ENCODE measurements at regions not wholly inside any gene's neighbourhood (a gene's known extent, or its start where the extent isn't known, plus 50 kb on each side); places are given as distances from the start of the nearest gene placed in this dataset.

DNA sequence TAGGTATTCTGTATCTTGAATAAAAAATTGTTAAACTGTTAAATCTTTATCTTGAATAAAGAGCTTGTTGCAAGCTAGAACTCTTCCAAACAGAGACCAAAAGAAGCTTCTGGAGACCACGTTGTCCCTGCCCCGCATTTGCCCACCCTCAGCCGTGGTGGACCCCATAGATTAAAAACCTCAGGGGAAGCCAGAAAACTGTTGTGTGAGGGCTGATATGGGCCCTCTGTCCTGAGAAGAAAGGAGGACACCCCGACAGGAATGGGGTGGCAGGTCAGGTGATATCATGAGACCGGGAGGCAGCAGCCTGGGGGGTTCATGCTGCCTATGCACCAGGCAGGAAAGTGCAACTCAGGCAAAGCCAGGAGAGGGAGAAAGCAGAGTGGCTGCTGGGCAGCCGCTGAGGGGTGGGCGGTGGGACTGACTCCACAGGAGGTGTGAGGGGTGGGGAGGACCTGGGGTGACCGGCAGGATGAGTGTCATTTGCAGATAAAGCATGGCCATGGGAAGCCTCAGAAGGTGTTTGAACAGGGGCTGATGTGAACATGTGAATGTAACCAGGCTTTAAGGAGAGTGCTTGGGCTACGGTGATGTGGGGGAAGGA, 147.8 kb downstream of the IRF8 start:
- DNase-seq: peak in 1 of 42 donors; percentile 19
- intact Hi-C loops (cut with DNase I): no loop called here

DNA sequence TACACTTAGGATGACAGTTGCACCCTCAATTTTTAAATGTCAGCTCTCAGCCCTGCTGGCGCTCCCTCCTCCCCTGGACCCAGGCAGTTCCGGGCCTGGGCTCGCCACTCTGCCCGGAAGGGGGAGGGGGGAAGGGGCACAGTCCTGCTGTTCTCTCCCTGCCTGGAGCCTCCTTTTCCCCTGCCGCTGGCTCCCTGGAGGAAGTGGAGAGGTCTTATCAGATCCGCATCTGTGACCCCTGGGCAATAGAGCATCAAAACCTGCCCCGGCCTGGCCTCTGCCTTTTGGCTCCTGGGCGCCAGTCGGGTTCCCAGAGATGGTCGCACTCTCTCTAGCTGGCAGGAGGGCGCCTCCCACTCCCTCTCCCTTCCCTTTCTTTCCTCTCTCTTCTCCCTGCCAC, 149.3 kb downstream of the IRF8 start:
- peak in 3 of 42 donors; percentile 23 to 44 (median 27) for DNase-seq

DNA sequence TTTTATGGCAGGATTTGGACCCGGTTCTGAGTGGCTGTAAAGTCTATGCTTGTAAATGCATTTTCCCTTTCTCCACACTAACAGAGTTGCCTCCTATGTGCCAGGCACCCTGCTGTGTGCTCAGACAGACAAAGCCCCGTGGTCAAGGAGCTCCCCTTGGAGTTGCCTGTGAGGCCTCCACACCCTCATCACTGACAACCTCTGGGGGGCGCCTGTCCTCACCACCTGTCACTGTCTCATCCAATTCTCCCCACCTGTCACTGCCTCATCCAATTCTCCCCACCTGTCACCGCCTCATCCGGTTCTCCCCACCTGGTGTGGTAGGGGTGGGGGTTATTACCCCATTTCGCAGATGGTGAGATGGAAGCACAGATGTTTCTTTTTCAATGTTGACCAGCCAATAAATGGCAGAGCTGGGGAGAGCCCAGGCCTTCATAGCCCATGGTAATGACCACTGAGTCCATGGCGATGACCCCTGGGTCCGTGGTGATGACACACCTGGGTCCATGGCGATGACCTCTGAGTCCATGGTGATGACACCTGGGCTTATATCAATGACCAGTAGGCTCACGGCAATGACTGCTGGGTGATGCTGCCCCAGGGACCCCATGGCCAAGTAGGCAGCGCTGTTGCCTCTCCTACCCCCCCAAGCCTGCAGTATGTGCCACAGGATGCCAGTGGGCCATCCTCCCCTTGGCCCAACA, 150.1 kb downstream of the IRF8 start:
- no peak for DNase-seq
- intact Hi-C loops (cut with DNase I): no loop called here

More for the DNA sequence above, 149.3 kb downstream of the IRF8 start:
- intact Hi-C loops (cut with DNase I): no loop called here

DNA sequence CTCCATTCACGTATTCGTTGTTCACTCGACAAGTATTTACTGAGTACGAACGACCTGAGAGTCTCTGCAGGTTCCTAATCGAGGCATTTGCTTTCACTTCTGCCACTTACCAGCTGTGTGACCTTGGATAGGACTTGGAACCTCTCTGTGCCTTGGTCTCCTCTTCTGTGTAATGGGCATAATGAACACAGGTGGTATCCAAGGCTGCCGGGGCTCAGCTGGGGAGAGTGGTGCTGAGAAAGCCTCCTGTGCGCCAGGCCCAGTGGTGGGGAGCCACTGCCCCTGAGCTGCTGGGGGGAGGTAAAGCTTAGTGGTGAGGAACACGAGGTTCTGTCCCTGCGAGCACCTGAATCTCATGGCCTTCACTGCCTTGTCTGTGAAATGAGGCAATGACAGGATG, 150.7 kb downstream of the IRF8 start:
- intact Hi-C loops (cut with DNase I): no loop called here
- DNase-seq: no peak

DNA sequence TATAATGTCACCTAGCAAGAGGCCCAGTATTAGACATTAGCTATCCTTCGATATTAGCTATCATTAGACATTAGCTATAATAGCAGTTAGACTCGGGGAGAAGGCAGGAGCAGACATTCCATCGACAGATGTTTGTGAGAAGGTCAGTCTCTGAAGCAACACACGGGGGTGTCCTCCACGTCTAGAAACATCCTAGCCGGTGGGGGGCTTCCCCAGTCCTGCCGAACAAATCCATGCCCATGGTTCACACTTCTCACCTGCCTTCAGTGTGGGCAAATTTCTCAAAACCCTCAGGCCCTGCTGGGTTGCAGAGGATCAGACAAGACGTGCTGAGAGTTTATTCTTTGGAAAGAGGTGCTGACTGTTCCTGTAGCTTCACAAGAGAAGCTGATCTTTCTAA, 151.1 kb downstream of the IRF8 start:
- DNase-seq: no peak

DNA sequence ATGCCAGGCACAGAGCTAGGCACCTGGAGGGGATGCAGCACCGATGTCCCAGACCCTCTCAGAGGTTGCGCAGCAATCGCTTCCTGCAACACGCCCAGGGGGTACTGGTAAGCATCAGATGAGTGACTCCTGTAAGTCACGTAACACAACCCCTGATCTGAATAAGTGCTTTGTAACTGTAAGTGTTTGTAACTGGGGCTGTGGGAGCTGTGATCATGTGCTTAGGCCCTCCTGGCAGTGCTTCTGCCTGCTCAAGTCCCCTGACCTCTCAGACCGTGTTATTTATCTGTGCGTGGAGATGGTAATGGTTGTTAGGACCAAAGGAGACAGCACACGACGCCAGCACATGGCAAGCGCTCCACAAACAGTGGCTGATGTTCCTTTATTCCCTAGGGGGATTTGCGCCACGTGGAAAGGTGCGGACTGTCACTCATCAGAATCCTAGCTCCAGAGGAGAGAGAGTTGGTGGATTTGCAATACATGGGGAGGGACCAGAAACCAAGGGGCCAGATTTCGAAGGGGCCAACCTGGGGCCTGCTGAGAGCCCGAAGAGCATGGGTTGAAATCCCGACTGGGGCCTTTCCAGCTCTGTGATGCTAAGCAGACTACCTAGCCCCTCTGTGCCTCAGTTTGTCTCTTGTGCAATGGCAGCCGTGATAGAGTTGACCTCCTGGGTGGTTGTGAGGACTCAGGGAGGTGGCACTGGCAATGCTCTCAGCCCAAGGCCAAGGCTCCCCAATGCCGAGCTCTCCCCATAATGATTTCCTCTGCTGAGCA, 151.8 kb downstream of the IRF8 start:
- intact Hi-C loops (cut with DNase I): no loop called here

More for the DNA sequence above, 151.1 kb downstream of the IRF8 start:
- intact Hi-C loops (cut with DNase I): no loop called here

DNA sequence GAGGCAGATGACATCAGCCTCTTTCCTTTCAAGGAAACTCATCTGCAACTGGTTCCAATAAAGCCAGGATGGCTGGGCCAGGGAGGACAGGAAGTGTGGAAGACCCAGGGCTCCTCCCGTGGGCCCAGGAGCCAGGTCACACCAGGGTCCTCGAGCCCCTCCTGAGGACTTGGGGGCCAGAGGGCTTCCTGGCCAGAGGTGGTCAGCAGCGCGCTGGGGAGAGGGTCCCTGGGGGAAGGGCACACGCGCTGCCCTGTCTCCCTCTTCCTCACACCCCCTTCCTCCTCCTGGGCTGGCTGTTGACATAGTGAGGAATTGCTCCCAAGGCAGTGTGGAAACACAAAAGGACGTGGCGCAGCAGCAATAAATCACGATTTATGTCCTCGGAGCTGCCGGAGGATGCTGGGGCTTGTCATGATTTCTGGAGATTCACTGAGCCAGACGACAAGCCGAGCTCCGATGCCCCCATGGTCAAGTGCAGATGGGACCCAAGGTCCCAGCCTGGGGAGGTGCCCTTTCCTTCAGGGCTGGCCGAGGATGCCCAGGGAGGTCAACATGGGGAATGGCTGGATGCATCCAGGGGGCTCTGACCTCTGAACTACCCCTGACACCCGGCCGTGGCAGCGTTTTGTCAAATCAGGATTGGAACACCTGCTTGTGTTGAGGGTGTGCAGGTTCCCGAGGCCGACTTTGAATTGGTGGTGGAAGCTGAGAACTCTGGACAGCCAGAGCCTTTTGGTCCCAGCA, 152.6 kb downstream of the IRF8 start:
- no peak for DNase-seq
- intact Hi-C loops (cut with DNase I): no loop called here

More for the DNA sequence above, 151.8 kb downstream of the IRF8 start:
- no peak for DNase-seq

DNA sequence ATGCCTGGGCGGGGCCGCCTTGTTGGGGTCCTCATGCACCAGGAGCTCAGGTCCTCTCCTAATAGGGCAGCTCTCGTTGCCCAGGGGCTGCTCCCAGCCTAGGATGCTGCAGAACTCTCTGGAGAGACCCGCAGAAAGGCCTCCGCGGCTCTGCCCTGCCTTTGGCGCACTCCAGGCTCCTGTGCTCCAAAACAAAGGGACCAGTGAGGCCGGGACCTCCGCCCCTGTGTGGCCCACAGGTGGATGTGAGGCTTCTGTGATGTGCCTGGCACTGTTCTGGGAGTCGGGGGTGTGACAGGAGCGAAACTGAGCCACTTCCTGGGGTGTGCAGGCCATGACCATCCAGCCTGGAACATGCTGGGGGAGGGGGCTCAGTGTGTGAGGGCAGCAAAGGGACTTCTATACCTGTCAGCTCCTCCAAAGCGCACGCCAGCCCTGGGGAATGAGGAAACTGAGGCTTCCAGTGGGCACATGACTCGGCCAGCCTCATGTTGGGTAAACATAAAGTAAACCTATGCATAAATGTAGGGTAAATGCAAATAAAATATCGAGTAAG, 153.2 kb downstream of the IRF8 start:
- DNase-seq: no peak
- intact Hi-C loops (cut with DNase I): no loop called here

DNA sequence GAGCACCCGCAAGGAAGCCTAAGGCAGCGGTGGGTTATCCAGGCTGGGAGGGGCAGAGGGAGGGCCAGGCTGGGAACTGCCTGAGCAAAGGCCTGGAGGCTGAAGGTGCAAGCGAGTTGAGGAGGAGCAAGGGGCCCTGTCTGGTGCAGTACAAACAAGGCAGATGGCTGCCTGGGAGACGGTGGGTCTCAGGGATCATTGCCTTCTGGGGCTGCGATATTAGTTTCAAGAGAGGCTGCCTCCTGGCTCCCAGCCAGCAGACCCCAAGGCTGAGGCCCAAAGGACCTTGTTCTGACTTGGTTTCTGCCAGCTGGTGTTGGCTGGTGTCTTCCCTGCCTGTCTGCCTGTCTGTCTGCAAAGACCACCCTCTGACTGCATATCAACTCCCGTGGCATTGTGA, 154.0 kb downstream of the IRF8 start:
- DNase-seq: no peak
- intact Hi-C loops (cut with DNase I): no loop called here

DNA sequence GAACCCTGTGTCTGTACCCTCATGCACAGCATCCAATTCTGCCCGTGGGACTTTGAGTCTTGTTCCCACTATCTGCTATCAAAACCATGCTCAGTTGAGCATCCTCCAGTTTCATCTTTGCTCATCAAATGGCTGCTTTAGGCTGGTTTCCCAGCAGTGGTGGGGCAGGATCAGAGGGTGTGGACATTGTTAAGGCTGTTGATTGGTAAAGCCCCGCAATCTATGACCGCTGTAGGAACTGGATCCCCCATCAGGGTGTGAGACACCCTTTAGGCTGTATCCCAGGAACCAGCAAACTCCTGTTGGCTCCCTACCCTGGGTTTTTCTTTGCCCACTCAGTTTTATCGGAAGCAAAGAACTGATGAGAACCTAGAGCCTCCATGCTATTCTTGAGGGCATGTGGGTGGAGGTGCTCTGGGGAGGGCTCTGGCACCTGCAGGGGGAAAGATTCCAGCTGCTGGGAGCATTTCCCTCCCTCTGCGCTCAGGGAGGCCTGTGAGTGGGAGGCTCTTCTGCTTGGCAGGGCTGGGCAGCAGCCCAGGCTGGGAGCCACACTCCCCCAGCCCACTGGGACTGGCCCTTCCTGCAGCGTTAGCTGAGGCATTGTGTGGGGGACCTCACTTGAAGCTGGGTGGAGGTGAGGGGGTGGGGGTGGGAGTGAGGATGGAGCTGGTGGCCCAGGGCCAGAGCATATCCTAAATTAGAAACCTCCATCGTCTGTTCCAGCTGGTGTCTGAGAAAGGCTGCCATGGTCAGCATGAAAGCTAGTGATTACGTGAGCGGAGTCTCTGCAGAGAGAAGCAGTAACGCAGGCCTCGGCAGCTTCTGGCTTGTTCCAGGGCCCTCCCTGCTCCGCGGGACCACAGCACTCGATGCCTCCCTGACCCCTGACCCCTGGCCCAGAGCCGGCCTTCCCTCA, 160.6 kb downstream of the IRF8 start:
- DNase-seq: peak in 20 of 42 donors; percentile 12 to 78 (median 40)
- intact Hi-C loops (cut with DNase I): no loop called here

DNA sequence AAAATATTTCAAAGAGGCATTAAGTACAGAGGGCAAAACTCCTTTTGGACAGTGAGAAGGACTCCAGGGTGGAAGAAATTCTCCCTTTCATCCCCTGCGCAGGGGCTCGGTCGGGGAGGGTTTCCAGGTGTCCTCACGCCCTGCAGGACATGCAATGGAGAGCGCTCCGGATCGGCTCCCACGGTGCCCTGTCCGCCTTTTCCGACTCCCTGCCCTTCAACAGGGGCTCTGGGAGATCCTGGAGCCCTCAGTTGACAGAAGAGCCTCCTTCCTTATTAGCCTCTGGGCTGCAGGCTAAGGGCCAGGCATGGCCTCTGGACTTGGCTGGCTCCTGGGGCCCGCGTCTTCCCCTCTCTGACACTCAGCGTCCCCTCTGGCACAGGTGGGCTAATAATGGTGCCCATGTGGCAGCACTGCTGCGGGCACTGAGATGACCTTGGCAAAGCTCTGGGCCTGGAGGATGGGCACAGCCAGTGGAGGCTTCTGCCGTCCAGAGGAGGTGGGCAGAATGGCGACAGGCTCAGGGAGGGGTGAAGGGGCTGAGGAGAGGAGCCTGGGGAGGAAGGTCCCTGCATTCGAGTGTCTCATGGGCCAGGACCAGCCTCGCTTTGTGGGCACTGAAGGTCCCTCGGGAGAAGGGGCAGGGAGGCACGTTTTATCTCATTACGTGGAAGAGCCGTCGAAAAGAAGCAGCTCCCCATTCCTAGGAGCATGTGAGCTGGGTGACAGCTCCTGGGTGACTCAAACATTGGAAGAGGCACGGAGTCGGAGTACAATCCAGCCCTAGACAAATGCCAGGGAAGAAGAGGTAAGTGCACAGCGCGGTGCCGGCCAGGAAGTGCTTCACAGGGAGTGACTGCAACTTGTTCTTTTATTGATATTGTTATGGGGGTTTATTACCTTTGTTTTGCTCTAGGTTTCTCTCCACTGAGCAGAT, 161.7 kb downstream of the IRF8 start:
- intact Hi-C loops (cut with DNase I): no loop called here

DNA sequence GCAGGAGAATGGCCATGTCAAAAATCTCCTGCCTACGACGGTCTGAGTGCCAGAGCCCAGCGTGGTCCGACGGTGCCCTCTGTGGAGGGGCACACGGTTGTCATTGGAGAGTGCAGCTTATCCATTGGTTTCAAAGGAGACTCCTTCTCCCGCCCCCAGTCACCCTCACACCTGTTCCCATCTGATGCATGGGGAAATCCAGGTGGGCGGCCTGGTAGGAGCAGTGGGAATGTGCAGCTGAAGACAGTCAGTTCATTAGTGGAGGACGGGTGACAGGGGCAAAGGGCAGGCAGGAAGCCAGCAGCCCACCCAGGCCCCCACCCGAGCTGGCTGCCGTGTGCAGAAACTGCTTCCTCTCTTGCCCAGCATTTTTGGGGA, 162.3 kb downstream of the IRF8 start:
- DNase-seq: no peak
- intact Hi-C loops (cut with DNase I): no loop called here

More for the DNA sequence above, 161.7 kb downstream of the IRF8 start:
- peak in 1 of 42 donors; percentile 21 for DNase-seq

DNA sequence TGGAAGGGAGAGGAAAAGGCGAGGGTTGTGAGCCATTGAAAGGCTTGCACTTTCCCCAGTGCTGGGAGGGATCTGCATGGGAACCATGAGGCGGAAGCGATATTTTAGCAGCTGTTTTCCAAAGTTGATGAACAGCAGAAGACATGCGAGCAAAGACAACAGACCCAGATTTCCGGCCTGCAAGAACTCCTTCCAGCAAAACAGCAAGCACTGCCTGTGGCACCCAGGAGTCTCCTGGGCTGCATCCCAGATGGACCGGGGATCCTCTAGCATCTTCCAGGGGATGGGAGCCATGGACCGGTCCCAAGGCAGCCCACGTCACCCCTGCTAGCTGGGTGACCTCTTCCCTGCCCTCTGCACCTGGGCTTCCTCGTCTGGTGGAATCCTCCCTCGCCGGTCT, 162.8 kb downstream of the IRF8 start:
- intact Hi-C loops (cut with DNase I): no loop called here
- no peak for DNase-seq

DNA sequence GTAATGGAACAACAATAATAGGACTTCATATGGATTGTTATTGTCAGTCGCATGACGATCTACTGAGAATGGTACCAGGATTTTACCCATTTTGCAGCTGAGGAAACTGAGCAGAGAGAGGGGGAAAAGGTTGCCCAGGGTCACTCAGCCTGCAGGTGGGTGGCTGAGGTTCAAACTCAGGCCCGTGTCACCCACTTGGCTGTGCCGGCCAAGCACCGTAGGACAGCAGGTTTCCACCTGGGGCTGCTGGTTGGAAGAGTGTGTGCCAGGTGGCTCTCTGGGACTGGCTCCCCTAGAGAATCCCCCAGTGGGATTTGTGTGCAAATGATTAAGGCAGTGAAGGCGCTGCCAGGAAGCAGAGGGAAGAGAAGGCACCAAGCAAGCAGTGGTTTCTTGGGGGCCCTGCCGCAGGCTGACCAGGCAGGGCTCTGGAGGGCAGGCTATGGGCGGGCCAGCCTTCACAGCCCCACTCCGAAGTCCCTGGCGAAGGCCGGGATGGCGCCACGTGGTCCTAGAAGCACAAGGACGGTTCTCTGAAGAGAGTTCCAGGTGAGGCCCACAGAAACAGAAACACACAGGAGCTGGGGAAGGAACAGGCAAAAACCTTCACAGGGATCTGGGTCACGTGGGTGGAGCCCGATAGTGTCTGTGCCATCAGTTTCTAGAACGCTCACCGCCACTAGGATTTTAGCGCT, 163.5 kb downstream of the IRF8 start:
- intact Hi-C loops (cut with DNase I): no loop called here

DNA sequence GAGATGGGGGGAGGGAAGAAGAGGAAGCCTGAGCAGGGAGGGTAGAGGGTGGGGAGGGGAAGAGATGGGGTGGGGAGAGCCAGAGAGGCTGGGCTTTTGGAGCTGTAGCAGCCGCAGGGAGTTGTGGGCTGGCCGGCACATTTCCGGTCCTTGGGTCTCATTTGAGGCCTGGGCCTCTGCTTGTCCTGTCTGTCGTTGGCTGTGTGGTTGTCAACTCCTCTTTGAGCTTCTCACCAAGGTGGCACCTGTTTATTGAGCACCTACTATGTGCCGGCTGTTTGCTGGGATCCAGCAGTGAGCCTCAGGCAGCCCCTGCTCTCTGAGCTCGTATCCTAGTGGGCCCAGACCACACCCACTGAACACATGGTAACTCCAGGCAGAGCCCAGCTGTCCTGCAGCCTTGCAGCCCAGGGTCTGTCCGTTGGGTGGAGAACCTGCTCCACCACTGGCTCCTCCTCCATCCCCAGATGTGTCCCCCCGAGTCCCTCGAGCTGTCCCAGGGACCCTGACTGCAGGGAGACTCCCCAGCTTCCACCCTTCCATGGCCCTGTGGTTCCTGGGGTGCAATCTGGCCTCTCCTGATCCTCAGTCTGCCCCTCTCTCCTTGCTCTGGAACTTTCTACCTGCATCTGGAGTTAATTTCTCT, 164.9 kb downstream of the IRF8 start:
- intact Hi-C loops (cut with DNase I): no loop called here
- no peak for DNase-seq

More for the DNA sequence above, 163.5 kb downstream of the IRF8 start:
- no peak for DNase-seq

All from head of caudate nucleus (tissue), 42 donors.